AG08396 (cell line): ENCODE measurements at regions not wholly inside any gene's neighbourhood (a gene's known extent, or its start where the extent isn't known, plus 50 kb on each side); places are given as distances from the start of the nearest gene placed in this dataset.
"Not testable (repeated sequence)": the region's sequence is repeated elsewhere in the genome, so short reads cannot be mapped to it uniquely, and the experiment has no call there.

Experiments used
- DNase-seq: peaks from one replicate; pipeline ENCODE4 v3.0.0; 2012; ENCODE audit warnings: low spot score, mixed read lengths

- no peak for DNase-seq
Observed at GRCh38 chr10:83986800-83987199, 152.5 kb upstream of the GHITM start.

GRCh38 chr10:83987216-83987615, 152.1 kb upstream of the GHITM start:
- DNase-seq, result no peak

GRCh38 chr10:83988435-83988834, 150.9 kb upstream of the GHITM start:
- DNase-seq, result no peak

- no peak for DNase-seq
Observed at GRCh38 chr10:83990126-83990525, 149.2 kb upstream of the GHITM start.

GRCh38 chr10:83991986-83992753, 147.1 kb upstream of the GHITM start:
- DNase-seq, result no peak

GRCh38 chr10:83994325-83994724, 145.0 kb upstream of the GHITM start:
- no peak for DNase-seq

- DNase-seq, result no peak
Observed at GRCh38 chr10:83995738-83996331, 143.5 kb upstream of the GHITM start.

- DNase-seq, result no peak
Observed at GRCh38 chr10:84004221-84004620, 135.1 kb upstream of the GHITM start.

GRCh38 chr10:84005403-84005802, 133.9 kb upstream of the GHITM start:
- no peak for DNase-seq

- no peak for DNase-seq
Observed at GRCh38 chr10:84007482-84007881, 131.8 kb upstream of the GHITM start.

- peak; percentile 9 for DNase-seq
Observed at GRCh38 chr10:84008878-84009277, 130.4 kb upstream of the GHITM start.

- no peak for DNase-seq
Observed at GRCh38 chr10:84012431-84012830, 126.9 kb upstream of the GHITM start.

GRCh38 chr10:84012831-84013458, 126.4 kb upstream of the GHITM start:
- DNase-seq, result no peak

GRCh38 chr10:84015877-84016595, 123.3 kb upstream of the GHITM start:
- no peak for DNase-seq

GRCh38 chr10:84018826-84019225, 120.5 kb upstream of the GHITM start:
- no peak for DNase-seq

GRCh38 chr10:84019854-84020458, 119.4 kb upstream of the GHITM start:
- DNase-seq, result not testable (repeated sequence)

- DNase-seq, result no peak
Observed at GRCh38 chr10:84026821-84027257, 112.5 kb upstream of the GHITM start.

GRCh38 chr10:84029840-84030239, 109.5 kb upstream of the GHITM start:
- DNase-seq, result no peak

- no peak for DNase-seq
Observed at GRCh38 chr10:84038035-84038434, 101.3 kb upstream of the GHITM start.

GRCh38 chr10:84039957-84040356, 99.4 kb upstream of the GHITM start:
- no peak for DNase-seq

GRCh38 chr10:84047258-84048010, 91.9 kb upstream of the GHITM start:
- DNase-seq, result no peak

- no peak for DNase-seq
Observed at GRCh38 chr10:84049645-84050011, 89.7 kb upstream of the GHITM start.
